C4-2B (cell line): ENCODE measurements at regions not wholly inside any gene's neighbourhood (a gene's known extent, or its start where the extent isn't known, plus 50 kb on each side); places are given as distances from the start of the nearest gene placed in this dataset.

ENCODE experiments used
- H3K27ac ChIP-seq: fragments of 450-650 bp; 2 replicates; pipeline ENCODE4 v1.5.1; 2017
- CTCF ChIP-seq: fragments of 450-650 bp; conservative IDR thresholded peaks from 2 replicates; pipeline ENCODE4 v1.5.1; 2017; ENCODE audit warnings: mild to moderate bottlenecking
- ZFX ChIP-seq: fragments of 450-650 bp; IDR thresholded peaks from 2 replicates; pipeline ENCODE4 v1.6.1; 2017

GRCh38 chr2:52127527-52127926, 1095.6 kb upstream of the NRXN1 start:
- TF ChIP-seq ZFX (no peak), CTCF (no peak)
- no peak overlapping the region for H3K27ac ChIP-seq

GRCh38 chr2:52117299-52117698, 1085.4 kb upstream of the NRXN1 start:
- H3K27ac ChIP-seq: no peak overlapping the region
- no peak for TF ChIP-seq CTCF

DNA sequence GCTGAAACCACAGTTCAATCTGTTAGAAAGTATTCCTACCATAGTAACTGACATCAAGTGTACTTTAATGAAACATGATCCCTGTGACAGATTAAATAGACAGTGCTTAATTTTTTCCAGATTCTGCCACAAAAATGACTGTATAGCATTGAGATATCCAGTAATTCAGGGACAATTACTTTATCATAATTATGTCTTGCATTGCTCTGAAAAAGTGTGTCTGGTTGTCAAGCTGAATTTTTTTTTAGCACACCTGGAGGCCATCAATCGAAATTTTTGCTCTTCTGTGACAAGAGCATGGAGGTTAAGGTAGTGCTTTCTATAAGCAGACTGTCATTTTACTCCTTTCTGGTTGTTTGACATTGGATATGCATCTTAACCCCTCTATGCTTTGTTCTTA, 1083.8 kb upstream of the NRXN1 start:
- no peak for TF ChIP-seq ZFX
- no peak for TF ChIP-seq CTCF
- H3K27ac ChIP-seq: no peak overlapping the region

DNA sequence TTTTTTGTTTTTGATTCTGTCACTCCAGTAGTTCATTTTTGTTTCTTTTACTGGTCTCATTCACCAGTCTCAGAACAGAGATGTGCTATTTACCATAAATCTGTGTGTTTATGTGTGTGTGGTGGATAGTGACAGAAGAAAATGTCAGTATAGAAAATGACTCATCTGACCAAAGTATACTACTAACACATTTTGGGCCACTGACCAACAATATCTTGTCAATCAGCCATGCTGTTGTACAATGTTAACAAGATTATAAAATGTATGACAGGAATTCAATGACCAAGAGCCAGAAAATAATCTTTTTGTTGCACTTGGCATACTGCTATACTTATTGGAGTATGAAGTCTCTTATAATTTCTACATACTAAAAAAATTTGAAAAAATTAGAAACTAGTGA, 1081.4 kb upstream of the NRXN1 start:
- no peak overlapping the region for H3K27ac ChIP-seq
- TF ChIP-seq ZFX (no peak), CTCF (no peak)

DNA sequence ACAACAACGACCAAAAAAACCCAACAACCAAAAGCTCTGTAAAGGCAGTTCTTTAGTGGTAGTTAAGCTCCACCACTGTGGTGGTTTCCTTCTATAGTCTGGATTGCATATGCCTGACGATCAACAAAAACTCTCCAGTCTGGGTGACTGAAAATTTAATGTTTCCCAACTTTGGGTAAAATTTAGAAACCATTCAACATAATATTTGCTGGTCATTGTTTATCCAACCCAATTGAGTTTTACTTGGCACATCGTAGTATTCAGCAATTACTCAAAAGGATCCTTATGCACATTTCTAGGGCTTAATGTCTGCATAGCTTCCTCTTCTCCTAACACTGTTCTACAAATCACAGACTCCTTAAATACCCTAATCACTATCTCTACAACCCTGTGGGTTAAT, 1080.2 kb upstream of the NRXN1 start:
- H3K27ac ChIP-seq: no peak overlapping the region
- no peak for TF ChIP-seq ZFX
- TF ChIP-seq CTCF: no peak

- H3K27ac ChIP-seq: no peak overlapping the region
- no peak for TF ChIP-seq ZFX
- no peak for TF ChIP-seq CTCF
Observed at GRCh38 chr2:52107124-52107523, 1075.2 kb upstream of the NRXN1 start.

DNA sequence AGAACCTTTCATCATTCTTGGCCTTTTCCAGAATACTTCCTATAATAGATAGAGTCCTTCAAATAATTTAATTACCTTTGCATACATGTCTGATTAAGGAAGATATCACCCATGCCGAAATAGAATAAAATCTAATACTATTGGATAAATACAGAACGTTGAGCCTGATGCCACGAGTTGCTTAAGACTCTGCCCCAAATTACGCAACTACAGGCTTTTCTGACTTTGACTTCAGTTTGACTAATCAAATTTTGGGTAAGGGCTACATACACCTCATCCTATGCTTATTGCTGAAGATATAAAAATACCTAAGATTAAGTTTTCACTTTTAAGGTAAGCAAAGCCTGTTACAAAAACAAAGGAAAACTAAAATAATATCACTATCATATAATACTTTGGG, 1065.1 kb upstream of the NRXN1 start:
- TF ChIP-seq CTCF: no peak
- no peak for TF ChIP-seq ZFX
- no peak overlapping the region for H3K27ac ChIP-seq

- H3K27ac ChIP-seq: no peak overlapping the region
- TF ChIP-seq CTCF (no peak), ZFX (no peak)
Observed at GRCh38 chr2:52084759-52085158, 1052.8 kb upstream of the NRXN1 start.
